GM19328 (cell line): ENCODE measurements at regions not wholly inside any gene's neighbourhood (a gene's known extent, or its start where the extent isn't known, plus 50 kb on each side); places are given as distances from the start of the nearest gene placed in this dataset.
"Not testable (repeated sequence)": the region's sequence is repeated elsewhere in the genome, so short reads cannot be mapped to it uniquely, and the experiment has no call there.

Experiments used
- ATAC-seq: cut with Tn5 transposase; IDR thresholded peaks from one replicate; pipeline ENCODE4 v1.9.1; 2021; ENCODE audit warnings: mild to moderate bottlenecking, moderate library complexity; ENCODE audit not compliant: unreplicated experiment

DNA sequence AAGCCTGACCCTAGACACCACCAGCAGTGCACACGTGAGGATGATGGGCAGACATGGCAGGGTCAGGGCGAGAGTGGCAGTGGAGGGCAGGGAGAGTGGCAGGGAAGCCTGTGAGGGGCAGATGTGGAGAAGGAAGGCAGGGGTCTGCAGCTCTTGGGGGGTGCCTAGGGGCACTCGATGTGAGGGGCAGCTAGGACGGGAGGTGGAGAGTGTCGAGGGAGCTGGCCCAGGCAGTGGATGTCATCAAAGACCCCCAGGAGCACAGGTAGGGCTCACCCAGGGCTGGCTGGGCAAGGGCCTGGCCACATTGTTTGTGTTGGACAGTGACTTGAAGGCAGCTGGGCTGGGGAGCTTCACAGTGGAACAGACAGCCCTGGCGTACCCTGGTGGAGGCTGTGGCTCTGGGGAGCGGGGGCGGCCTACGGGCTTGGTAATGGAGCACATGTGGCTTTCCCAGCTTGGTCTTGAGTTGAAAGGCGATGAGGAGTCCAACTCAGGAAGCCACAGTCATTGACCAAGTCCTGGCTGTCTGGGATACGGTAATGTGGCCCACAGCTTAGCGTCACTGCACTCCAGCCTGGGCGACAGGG, 87.1 kb downstream of the RTP5 start:
- no peak for ATAC-seq

DNA sequence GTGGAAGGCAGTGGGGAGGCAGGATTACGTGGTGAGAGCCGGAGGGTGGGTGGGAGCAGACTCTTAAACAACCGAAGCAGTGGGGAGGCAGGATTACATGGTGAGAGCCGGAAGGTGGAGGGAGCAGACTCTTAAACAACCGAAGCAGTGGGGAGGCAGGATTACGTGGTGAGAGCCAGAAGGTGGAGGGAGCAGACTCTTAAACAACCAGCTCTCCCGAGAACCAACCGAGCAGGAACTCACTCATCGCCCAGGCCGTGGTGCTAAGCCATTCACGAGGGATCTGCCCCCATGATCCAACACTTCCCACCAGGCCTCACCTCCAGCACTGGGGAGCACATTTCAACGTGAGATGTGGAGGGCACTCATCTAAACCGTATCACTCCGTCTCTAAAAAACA, 87.7 kb downstream of the RTP5 start:
- ATAC-seq = no peak

DNA sequence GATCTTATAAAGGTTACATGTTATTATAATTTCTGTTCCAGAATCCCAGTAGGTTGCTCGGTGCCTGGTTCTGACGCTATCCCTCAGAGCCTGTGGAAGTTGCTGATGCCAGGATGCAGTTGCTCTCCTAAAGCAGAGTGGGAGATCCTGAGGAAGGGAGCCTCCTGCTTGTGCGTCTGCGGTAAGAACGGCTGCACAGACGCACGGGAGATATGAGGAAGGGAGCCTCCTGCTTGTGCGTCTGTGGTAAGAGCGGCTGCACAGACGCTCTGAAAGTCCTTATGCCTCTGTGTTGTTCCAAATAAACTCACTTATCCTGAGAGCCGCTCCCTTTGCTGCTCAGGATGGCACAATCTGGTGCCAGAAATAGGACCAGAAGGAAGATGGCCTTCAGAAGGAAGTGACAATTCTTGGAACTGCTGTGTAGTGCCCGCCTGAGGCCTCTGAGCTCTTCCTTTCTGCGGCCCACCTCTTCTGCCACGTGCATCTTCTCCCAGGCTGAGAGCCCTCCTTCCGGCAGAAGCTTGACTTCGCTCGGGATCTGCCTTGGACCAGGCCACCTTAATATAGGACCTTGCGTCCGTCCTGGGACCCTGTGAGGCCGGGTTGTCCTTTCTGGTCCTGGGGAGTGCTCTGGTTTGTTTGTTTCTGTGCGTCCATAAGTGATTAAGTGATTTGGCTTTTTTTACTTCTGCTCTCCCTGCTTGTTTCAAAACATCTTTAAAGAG, 89.5 kb downstream of the RTP5 start:
- ATAC-seq = no peak

- no peak for ATAC-seq
These were observed 90.3 kb downstream of the RTP5 start for GRCh38 chr2:241959751-241960269.

DNA sequence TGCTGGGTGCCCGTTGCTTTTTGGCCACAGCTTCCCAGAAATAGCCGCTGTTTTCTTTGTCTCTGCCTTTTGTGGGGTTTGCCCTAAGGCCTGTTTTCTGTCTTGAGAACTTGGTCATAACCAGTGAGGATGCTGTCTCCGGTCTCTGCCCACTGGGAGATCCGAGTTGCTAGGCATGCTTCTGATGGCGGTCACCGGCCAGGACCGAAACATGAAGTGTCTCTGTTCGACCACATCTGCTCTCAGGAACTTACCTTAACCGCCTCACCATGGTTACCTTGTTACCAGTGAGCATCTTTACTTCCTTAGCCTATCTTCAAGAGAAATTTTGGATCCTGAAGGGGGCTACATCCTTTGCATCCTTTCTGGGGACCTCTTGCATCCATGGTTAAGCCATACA, 91.9 kb downstream of the RTP5 start:
- ATAC-seq = no peak

DNA sequence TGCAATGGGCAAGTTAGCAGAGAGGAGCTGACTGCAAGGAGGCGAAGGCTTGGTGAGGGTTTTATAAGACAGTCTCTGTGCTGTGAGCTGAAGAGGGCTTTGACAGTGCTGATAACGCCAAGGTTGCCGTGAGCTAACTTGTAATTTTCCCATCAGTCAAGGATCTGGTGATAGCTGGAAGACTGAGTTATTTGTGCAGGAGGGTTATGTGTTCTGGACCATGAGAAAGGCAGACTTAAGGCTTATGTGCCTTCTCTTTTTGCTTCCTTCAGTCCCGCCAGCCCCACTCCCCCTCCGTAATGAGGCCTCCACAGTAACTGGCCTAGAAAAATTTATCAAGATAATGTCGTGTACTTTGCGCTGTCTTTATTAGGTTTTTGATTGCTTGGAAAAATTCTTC, 94.6 kb downstream of the RTP5 start:
- ATAC-seq = no peak

GRCh38 chr2:241965931-241966412, 96.4 kb downstream of the RTP5 start:
- peak; percentile 83 for ATAC-seq

DNA sequence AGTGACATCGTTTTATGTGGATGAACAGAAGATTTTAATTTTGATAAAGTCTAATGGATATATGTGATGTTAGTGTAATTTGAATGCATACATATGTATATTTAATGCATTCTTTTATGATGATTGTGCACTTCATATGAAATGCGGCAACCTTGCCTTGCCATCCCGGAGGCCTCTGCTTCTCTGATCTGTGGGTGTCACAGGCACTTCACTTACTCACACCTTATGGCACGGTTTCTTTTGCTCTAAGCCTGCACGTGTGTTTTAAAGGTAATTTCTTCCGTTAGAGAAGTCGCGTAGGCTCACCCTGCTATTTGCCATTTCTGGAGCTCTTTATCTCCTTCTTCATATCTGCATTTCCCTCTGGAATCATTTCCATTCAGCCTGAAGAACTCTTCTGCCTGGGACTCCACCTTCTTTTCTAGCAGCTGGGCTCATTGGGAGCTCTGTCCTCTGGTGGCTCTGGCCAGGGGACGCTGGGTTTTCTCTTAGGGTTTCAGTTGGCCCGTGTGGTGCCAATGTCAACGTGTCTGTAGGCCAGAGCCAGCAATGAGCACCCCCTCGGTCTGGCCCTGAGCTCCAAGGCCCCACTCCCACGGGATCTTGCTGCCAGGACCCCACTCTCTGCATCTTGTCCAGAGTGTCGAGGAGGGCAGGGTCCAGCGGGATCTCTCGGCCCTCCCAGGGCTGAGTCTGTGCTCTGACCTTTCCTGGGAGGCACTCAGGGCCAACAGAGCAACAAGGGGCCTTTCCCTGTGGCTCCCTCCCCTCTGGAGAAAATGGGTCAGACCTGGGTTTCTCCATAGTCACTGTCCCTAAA, 97.3 kb downstream of the RTP5 start:
- no peak for ATAC-seq

DNA sequence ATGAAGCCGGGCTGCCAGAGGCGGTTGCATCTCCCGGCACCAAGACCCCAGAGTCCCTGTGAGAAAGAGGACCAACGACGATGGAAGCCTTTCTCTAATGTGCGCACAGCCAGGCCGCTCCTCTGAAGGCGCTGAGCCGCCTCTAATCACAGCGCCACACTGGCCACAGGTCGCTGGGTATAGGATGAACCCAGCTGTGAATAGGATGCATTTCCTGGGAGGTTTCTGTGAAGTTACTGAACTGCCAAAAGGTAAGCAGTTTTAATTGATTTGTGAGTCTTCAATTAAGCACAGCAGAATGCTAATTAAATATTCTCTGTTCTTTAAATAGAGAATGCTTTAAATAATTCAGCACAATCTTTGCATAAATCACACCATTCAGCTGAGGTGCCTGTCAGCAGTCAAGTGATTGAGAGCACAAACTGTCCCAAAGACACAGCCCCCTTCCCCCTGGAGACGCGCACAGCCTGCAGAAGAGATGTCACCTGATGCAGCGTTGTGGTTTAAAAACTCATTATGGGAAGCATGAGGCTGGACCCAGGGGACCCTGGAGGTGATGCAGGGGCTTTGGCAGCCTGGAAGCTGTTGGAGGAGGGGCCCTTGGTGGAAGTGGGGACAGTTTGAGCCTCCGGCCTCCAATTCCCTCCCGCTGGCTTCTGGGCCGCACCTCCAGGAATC, 98.1 kb downstream of the RTP5 start:
- ATAC-seq = no peak

GRCh38 chr2:241968417-241968816, 98.9 kb downstream of the RTP5 start:
- no peak for ATAC-seq

- ATAC-seq = not testable (repeated sequence)
These were observed 99.7 kb downstream of the RTP5 start for GRCh38 chr2:241969182-241969581.

- no peak for ATAC-seq
These were observed 101.2 kb downstream of the RTP5 start for GRCh38 chr2:241970716-241971115.

- no peak for ATAC-seq
These were observed 104.6 kb downstream of the RTP5 start for GRCh38 chr2:241974096-241974495.

DNA sequence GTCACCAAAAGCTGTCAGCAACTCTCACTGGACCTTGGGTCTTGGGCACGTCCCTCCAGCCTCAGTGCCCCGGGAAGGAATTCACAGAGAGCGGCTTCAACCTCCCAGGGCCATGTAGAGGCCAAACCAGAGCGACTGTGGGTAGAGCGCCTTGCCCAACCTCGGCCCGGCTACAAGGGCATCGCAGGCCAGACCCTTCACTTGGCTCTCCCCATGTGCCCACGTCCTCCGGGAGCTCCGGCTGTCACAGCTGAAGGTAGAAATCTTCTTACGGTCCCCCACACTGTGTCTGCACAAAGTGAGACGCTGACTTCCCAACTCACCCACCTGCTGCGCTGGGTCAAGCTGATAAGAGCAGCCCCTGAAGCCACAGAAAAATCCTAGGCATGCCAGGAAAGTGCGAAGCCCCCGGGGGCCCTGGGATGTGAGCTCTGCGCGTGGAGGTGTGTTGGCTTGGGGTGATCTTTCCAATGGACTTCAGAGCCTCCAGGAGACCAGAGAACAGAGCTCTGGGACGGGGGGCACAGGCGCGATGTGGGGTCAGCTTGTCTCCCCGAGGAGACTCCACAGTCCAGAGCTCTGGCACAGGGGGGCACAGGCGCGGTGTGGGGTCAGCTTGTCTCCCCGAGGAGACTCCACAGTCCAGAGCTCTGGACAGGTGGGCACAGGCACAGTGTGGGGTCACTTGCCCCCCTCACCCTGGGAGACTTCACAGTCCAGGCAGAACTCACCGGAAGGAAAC, 105.5 kb downstream of the RTP5 start:
- no peak for ATAC-seq

- no peak for ATAC-seq
These were observed 106.2 kb downstream of the RTP5 start for GRCh38 chr2:241975593-241976284.

DNA sequence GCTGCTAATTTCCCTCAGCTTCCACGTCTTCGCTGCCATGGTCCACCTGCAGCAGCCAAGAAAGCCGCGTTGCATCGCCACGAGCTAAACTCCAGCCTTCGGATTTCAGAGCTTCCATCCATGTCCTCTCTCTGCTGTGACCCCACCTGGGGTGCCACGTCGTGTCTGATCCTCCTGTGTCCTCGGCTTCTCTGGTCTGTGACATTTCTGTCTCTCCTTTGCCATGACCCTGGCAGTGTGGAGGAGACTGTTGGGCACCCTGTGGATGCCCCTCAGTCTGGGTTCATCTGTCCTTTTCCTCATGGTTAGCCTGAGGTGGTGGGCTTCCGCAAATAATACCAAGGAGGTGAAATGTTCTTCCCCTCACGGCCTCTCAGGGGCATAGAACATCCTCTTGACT, 106.8 kb downstream of the RTP5 start:
- no peak for ATAC-seq

DNA sequence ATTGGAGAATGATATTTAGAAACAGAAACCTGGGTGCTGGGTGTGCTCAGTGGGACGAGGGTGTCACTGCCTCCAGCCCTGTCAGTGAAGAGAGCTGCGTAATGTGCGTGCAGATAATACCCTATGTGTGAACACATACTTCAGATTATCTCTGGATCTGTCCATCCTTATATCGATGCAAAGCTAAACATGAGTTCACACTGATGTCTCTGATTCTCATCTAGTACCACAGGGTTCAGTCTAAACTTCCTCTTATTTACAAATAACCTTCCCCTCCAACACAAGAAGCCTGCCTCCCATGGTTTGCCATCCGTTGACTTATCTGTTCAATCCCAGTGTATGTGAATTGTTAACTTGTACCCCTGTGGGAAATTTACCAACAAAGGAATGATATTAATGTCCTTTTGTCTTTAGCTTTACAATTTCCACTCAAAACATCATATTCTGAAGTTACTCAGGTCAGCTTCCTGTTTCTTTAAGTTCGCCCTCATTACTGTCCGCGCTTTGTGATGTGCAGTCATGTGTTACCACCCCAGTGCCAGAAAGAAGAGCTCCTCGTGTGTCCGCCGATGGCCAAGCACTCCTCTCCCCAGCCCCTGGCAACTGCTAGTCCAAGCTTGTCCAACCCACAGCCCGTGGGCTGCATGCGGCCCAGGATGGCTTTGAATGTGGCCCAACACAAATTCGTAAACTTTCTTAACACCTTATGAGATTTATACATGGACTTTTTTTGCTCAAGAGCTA, 108.2 kb downstream of the RTP5 start:
- ATAC-seq = no peak

DNA sequence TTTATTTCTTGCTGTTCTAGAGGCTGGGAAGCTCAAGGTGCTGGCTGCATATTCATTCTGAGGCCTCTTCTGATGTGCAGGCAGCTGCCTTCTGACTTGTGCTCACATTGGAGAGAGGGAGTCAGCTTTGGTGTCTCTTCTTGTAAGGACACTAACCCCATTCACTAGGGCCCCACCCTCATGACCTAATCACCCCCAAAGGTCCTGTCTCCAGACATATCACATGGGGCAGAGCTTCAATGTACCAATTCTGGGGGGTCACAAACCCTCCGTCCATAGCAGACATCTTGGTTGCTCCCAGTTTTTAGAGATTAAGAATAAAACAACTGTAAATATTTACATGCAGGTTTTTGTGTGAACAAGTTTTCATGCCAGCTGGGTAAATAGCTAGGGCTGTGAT, 109.1 kb downstream of the RTP5 start:
- no peak for ATAC-seq

GRCh38 chr2:241980193-241980592, 110.7 kb downstream of the RTP5 start:
- no peak for ATAC-seq
